ENCODE measurements at regions not wholly inside any gene's neighbourhood (a gene's known extent, or its start where the extent isn't known, plus 50 kb on each side); places are given as distances from the start of the nearest gene placed in this dataset.

GRCh38 chr14:35944847-35945246 lies 118.7 kb downstream of the BRMS1L start:
- TF ChIP-seq CTCF (IDR thresholded peaks at IDR 0.05; ENCODE audit: low read depth, low read length) (peak; percentile 64), EZH2phosphoT487 (IDR thresholded peaks at IDR 0.05; ENCODE audit: low read depth) (no peak)

Measured in OCI-LY3 (cell line).